ENCODE measurements at regions not wholly inside any gene's neighbourhood (a gene's known extent, or its start where the extent isn't known, plus 50 kb on each side); places are given as distances from the start of the nearest gene placed in this dataset.
A peak's percentile ranks its signal among the peaks of the same experiment; 100 is the strongest.

- Histone ChIP-seq H3K9me3 (replicated peaks; ENCODE audit: control insufficient read depth, low read depth, low read length) (peaks cover 4% of the 10 kb centered on the region), H3K4me3 (ENCODE audit: low read length) (no peak overlapping the region), H3K27ac (ENCODE audit: low read length) (no peak overlapping the region), H3K4me1 (ENCODE audit: control insufficient read depth, insufficient read depth, low read length) (peaks cover 3% of the 10 kb centered on the region), H3K36me3 (ENCODE audit: control insufficient read depth, insufficient read depth, low read length) (no peaks in the 10 kb centered on the region), H3K27me3 (ENCODE audit: control insufficient read depth, insufficient read depth, low read length) (no peaks in the 10 kb centered on the region)
- DNase-seq, result peak; percentile 29
- WGBS (ENCODE audit: insufficient coverage), result 38% methylated on average over 1 of the region's 4 CpGs
Measured at GRCh38 chr1:98102345-98103030, 181.7 kb upstream of the DPYD start.

- no peak for DNase-seq
- no peak overlapping the region for H3K4me3 ChIP-seq (ENCODE audit: low read length)
- no CpG with 5 or more reads among the region's 2 CpGs for WGBS (ENCODE audit: insufficient coverage)
- no peaks in the 10 kb centered on the region for H3K9me3 ChIP-seq (replicated peaks; ENCODE audit: control insufficient read depth, low read depth, low read length)
- no peak overlapping the region for H3K27ac ChIP-seq (ENCODE audit: low read length)
- no peaks in the 10 kb centered on the region for H3K27me3 ChIP-seq (ENCODE audit: control insufficient read depth, insufficient read depth, low read length)
- no peaks in the 10 kb centered on the region for H3K36me3 ChIP-seq (ENCODE audit: control insufficient read depth, insufficient read depth, low read length)
- peaks cover 3% of the 10 kb centered on the region for H3K4me1 ChIP-seq (ENCODE audit: control insufficient read depth, insufficient read depth, low read length)
Measured at GRCh38 chr1:98101364-98101763, 180.5 kb upstream of the DPYD start.

- Histone ChIP-seq H3K27me3 (ENCODE audit: control insufficient read depth, insufficient read depth, low read length) (no peaks in the 10 kb centered on the region), H3K27ac (ENCODE audit: low read length) (no peak overlapping the region), H3K36me3 (ENCODE audit: control insufficient read depth, insufficient read depth, low read length) (no peaks in the 10 kb centered on the region), H3K9me3 (replicated peaks; ENCODE audit: control insufficient read depth, low read depth, low read length) (no peaks in the 10 kb centered on the region), H3K4me3 (ENCODE audit: low read length) (no peak overlapping the region), H3K4me1 (ENCODE audit: control insufficient read depth, insufficient read depth, low read length) (peaks cover 3% of the 10 kb centered on the region)
- WGBS (ENCODE audit: insufficient coverage), result no CpG with 5 or more reads among the region's 3 CpGs
- no peak for DNase-seq
Measured at GRCh38 chr1:98099501-98099900, 178.7 kb upstream of the DPYD start.

GRCh38 chr1:98098473-98098872 lies 177.6 kb upstream of the DPYD start:
- H3K4me1 ChIP-seq (ENCODE audit: control insufficient read depth, insufficient read depth, low read length), result no peaks in the 10 kb centered on the region
- no peak overlapping the region for H3K4me3 ChIP-seq (ENCODE audit: low read length)
- no peaks in the 10 kb centered on the region for H3K27me3 ChIP-seq (ENCODE audit: control insufficient read depth, insufficient read depth, low read length)
- H3K27ac ChIP-seq (ENCODE audit: low read length), result no peak overlapping the region
- H3K9me3 ChIP-seq (replicated peaks; ENCODE audit: control insufficient read depth, low read depth, low read length), result no peaks in the 10 kb centered on the region
- H3K36me3 ChIP-seq (ENCODE audit: control insufficient read depth, insufficient read depth, low read length), result no peaks in the 10 kb centered on the region
- peak; percentile 7 for DNase-seq

GRCh38 chr1:98090351-98090750 lies 169.5 kb upstream of the DPYD start:
- H3K9me3 ChIP-seq (replicated peaks; ENCODE audit: control insufficient read depth, low read depth, low read length), result no peaks in the 10 kb centered on the region
- no peak overlapping the region for H3K4me3 ChIP-seq (ENCODE audit: low read length)
- H3K27ac ChIP-seq (ENCODE audit: low read length), result no peak overlapping the region
- DNase-seq, result no peak
- no peaks in the 10 kb centered on the region for H3K36me3 ChIP-seq (ENCODE audit: control insufficient read depth, insufficient read depth, low read length)
- H3K27me3 ChIP-seq (ENCODE audit: control insufficient read depth, insufficient read depth, low read length), result no peaks in the 10 kb centered on the region
- H3K4me1 ChIP-seq (ENCODE audit: control insufficient read depth, insufficient read depth, low read length), result no peaks in the 10 kb centered on the region

- WGBS (ENCODE audit: insufficient coverage), result no CpG with 5 or more reads among the region's 3 CpGs
- Histone ChIP-seq H3K36me3 (ENCODE audit: control insufficient read depth, insufficient read depth, low read length) (no peaks in the 10 kb centered on the region), H3K4me1 (ENCODE audit: control insufficient read depth, insufficient read depth, low read length) (no peaks in the 10 kb centered on the region), H3K9me3 (replicated peaks; ENCODE audit: control insufficient read depth, low read depth, low read length) (no peaks in the 10 kb centered on the region), H3K4me3 (ENCODE audit: low read length) (no peak overlapping the region), H3K27me3 (ENCODE audit: control insufficient read depth, insufficient read depth, low read length) (no peaks in the 10 kb centered on the region), H3K27ac (ENCODE audit: low read length) (no peak overlapping the region)
- DNase-seq, result no peak
Measured at GRCh38 chr1:98088381-98088780, 167.5 kb upstream of the DPYD start.

GRCh38 chr1:98086796-98087441 lies 166.1 kb upstream of the DPYD start:
- H3K4me3 ChIP-seq (ENCODE audit: low read length), result no peak overlapping the region
- no peak overlapping the region for H3K27ac ChIP-seq (ENCODE audit: low read length)
- no peaks in the 10 kb centered on the region for H3K36me3 ChIP-seq (ENCODE audit: control insufficient read depth, insufficient read depth, low read length)
- H3K27me3 ChIP-seq (ENCODE audit: control insufficient read depth, insufficient read depth, low read length), result no peaks in the 10 kb centered on the region
- WGBS (ENCODE audit: insufficient coverage), result 74% methylated on average over 2 of the region's 3 CpGs
- no peaks in the 10 kb centered on the region for H3K4me1 ChIP-seq (ENCODE audit: control insufficient read depth, insufficient read depth, low read length)
- no peak for DNase-seq
- H3K9me3 ChIP-seq (replicated peaks; ENCODE audit: control insufficient read depth, low read depth, low read length), result no peaks in the 10 kb centered on the region

- no peak overlapping the region for H3K4me3 ChIP-seq (ENCODE audit: low read length)
- DNase-seq, result no peak
- 83% methylated on average over 1 of the region's 1 CpG for WGBS (ENCODE audit: insufficient coverage)
Measured at GRCh38 chr1:98086156-98086555, 165.3 kb upstream of the DPYD start.

GRCh38 chr1:98084188-98084587 lies 163.4 kb upstream of the DPYD start:
- no peaks in the 10 kb centered on the region for H3K9me3 ChIP-seq (replicated peaks; ENCODE audit: control insufficient read depth, low read depth, low read length)
- no peak overlapping the region for H3K4me3 ChIP-seq (ENCODE audit: low read length)
- H3K36me3 ChIP-seq (ENCODE audit: control insufficient read depth, insufficient read depth, low read length), result no peaks in the 10 kb centered on the region
- no peaks in the 10 kb centered on the region for H3K27me3 ChIP-seq (ENCODE audit: control insufficient read depth, insufficient read depth, low read length)
- no peak for DNase-seq
- 85% methylated on average over 2 of the region's 2 CpGs for WGBS (ENCODE audit: insufficient coverage)
- no peak overlapping the region for H3K27ac ChIP-seq (ENCODE audit: low read length)
- no peaks in the 10 kb centered on the region for H3K4me1 ChIP-seq (ENCODE audit: control insufficient read depth, insufficient read depth, low read length)

More at GRCh38 chr1:98086156-98086555, 165.3 kb upstream of the DPYD start:
- Histone ChIP-seq H3K9me3 (replicated peaks; ENCODE audit: control insufficient read depth, low read depth, low read length) (no peaks in the 10 kb centered on the region), H3K36me3 (ENCODE audit: control insufficient read depth, insufficient read depth, low read length) (no peaks in the 10 kb centered on the region), H3K27ac (ENCODE audit: low read length) (no peak overlapping the region), H3K27me3 (ENCODE audit: control insufficient read depth, insufficient read depth, low read length) (no peaks in the 10 kb centered on the region), H3K4me1 (ENCODE audit: control insufficient read depth, insufficient read depth, low read length) (no peaks in the 10 kb centered on the region)

GRCh38 chr1:98081944-98082343 lies 161.1 kb upstream of the DPYD start:
- Histone ChIP-seq H3K4me3 (ENCODE audit: low read length) (no peak overlapping the region), H3K4me1 (ENCODE audit: control insufficient read depth, insufficient read depth, low read length) (no peaks in the 10 kb centered on the region), H3K27ac (ENCODE audit: low read length) (no peak overlapping the region), H3K9me3 (replicated peaks; ENCODE audit: control insufficient read depth, low read depth, low read length) (no peaks in the 10 kb centered on the region), H3K36me3 (ENCODE audit: control insufficient read depth, insufficient read depth, low read length) (no peaks in the 10 kb centered on the region), H3K27me3 (ENCODE audit: control insufficient read depth, insufficient read depth, low read length) (no peaks in the 10 kb centered on the region)
- DNase-seq, result no peak
- WGBS (ENCODE audit: insufficient coverage), result no CpG with 5 or more reads among the region's 1 CpG

- H3K27ac ChIP-seq (ENCODE audit: low read length), result no peak overlapping the region
- no peak for DNase-seq
- no peaks in the 10 kb centered on the region for H3K27me3 ChIP-seq (ENCODE audit: control insufficient read depth, insufficient read depth, low read length)
- no peaks in the 10 kb centered on the region for H3K36me3 ChIP-seq (ENCODE audit: control insufficient read depth, insufficient read depth, low read length)
- WGBS (ENCODE audit: insufficient coverage), result no CpG with 5 or more reads among the region's 2 CpGs
- H3K4me1 ChIP-seq (ENCODE audit: control insufficient read depth, insufficient read depth, low read length), result no peaks in the 10 kb centered on the region
- H3K9me3 ChIP-seq (replicated peaks; ENCODE audit: control insufficient read depth, low read depth, low read length), result no peaks in the 10 kb centered on the region
- H3K4me3 ChIP-seq (ENCODE audit: low read length), result no peak overlapping the region
Measured at GRCh38 chr1:98078596-98078995, 157.8 kb upstream of the DPYD start.
